ENCODE measurements at regions not wholly inside any gene's neighbourhood (a gene's known extent, or its start where the extent isn't known, plus 50 kb on each side); places are given as distances from the start of the nearest gene placed in this dataset.
"Not testable (repeated sequence)": the region's sequence is repeated elsewhere in the genome, so short reads cannot be mapped to it uniquely, and the experiment has no call there.

DNA sequence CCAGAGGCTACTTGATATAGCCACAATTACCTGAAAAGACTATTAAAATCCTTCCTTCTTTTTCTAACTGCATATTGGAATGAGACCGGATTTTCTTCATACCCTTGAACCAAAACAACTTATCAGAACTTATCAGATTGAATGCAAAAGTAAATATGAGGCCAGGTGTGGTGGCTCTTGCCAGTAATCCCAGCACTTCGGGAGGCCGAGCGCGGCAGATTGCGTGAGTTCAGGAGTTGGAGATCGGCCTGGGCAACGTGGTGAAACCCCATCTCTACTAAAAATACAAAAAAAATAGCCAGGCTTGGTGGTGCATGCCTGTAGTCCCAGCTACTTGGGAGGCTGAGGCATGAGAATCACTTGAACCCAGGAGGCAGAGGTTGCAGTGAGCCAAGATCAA, 72.8 kb upstream of the TOP1 start:
- not testable (repeated sequence) for H3K36me3 ChIP-seq (ENCODE audit: control insufficient read depth in 1 of 2, insufficient read depth in 2 of 2, low read depth in 1 of 2, low read length in 2 of 2); H3K9ac ChIP-seq (ENCODE audit: low read length); H4K8ac ChIP-seq (ENCODE audit: low read length); H2AFZ ChIP-seq (ENCODE audit: low read depth, low read length); H3K79me1 ChIP-seq (replicated peaks; ENCODE audit: low read length, poor library complexity, severe bottlenecking); H3K23ac ChIP-seq (ENCODE audit: low read length in 2 of 2); H3K4me1 ChIP-seq (ENCODE audit: control insufficient read depth, insufficient read depth, low read depth, low read length); H3K4me2 ChIP-seq (ENCODE audit: low read length, poor library complexity, severe bottlenecking); H3K18ac ChIP-seq (ENCODE audit: low read depth in 1 of 2, low read length in 2 of 2); H3K14ac ChIP-seq (ENCODE audit: low read length in 2 of 2); H3K4me3 ChIP-seq (ENCODE audit: insufficient read depth in 1 of 2, low read depth in 1 of 2, low read length in 2 of 2); H3K27ac ChIP-seq (ENCODE audit: low read length, poor library complexity, severe bottlenecking); H2AK5ac ChIP-seq (ENCODE audit: low read length, severe bottlenecking); H2BK5ac ChIP-seq (ENCODE audit: low read depth, low read length, poor library complexity, severe bottlenecking); H2BK120ac ChIP-seq (ENCODE audit: low read depth, low read length); H4K91ac ChIP-seq (ENCODE audit: low read length); H2BK12ac ChIP-seq (ENCODE audit: low read length in 2 of 2); H2BK15ac ChIP-seq (ENCODE audit: low read depth, poor library complexity, severe bottlenecking); H3K4ac ChIP-seq (ENCODE audit: low read depth in 1 of 2, low read length in 2 of 2); DNase-seq
- 92% methylated on average over 6 of the region's 8 CpGs for WGBS
- H3K27me3 ChIP-seq (ENCODE audit: control insufficient read depth in 1 of 2, insufficient read depth in 1 of 2, low read length in 2 of 2), result peaks cover 0 to 15% of the 10 kb centered on the region in 2 experiments
- H3K9me3 ChIP-seq (ENCODE audit: control insufficient read depth, low read length), result peaks cover 13% of the 10 kb centered on the region

GRCh38 chr20:40956542-40957264, 71.9 kb upstream of the TOP1 start:
- H2BK120ac ChIP-seq (ENCODE audit: low read depth, low read length), result no peak overlapping the region
- H3K14ac ChIP-seq (ENCODE audit: low read length in 2 of 2), result no peak overlapping the region
- no peak overlapping the region for H3K4ac ChIP-seq (ENCODE audit: low read depth in 1 of 2, low read length in 2 of 2)
- no peak overlapping the region for H3K4me2 ChIP-seq (ENCODE audit: low read length, poor library complexity, severe bottlenecking)
- H2AFZ ChIP-seq (ENCODE audit: low read depth, low read length), result no peak overlapping the region
- H3K36me3 ChIP-seq (ENCODE audit: control insufficient read depth in 1 of 2, insufficient read depth in 2 of 2, low read depth in 1 of 2, low read length in 2 of 2), result no peaks in the 10 kb centered on the region
- no peak overlapping the region for H2BK12ac ChIP-seq (ENCODE audit: low read length in 2 of 2)
- peaks cover 0 to 11% of the 10 kb centered on the region in 2 experiments for H3K27me3 ChIP-seq (ENCODE audit: control insufficient read depth in 1 of 2, insufficient read depth in 1 of 2, low read length in 2 of 2)
- no peak overlapping the region for H2BK5ac ChIP-seq (ENCODE audit: low read depth, low read length, poor library complexity, severe bottlenecking)
- H3K4me1 ChIP-seq (ENCODE audit: control insufficient read depth, insufficient read depth, low read depth, low read length), result peaks cover 1% of the 10 kb centered on the region
- H3K27ac ChIP-seq (ENCODE audit: low read length, poor library complexity, severe bottlenecking), result no peak overlapping the region
- WGBS, result 90% methylated on average over 14 of the region's 15 CpGs
- H3K9me3 ChIP-seq (ENCODE audit: control insufficient read depth, low read length), result peaks cover 13% of the 10 kb centered on the region
- no peak overlapping the region for H3K18ac ChIP-seq (ENCODE audit: low read depth in 1 of 2, low read length in 2 of 2)
- DNase-seq, result no peak
- H3K9ac ChIP-seq (ENCODE audit: low read length), result no peak overlapping the region
- H4K8ac ChIP-seq (ENCODE audit: low read length), result no peak overlapping the region
- H2AK5ac ChIP-seq (ENCODE audit: low read length, severe bottlenecking), result no peak overlapping the region
- H2BK15ac ChIP-seq (ENCODE audit: low read depth, poor library complexity, severe bottlenecking), result no peak overlapping the region
- H4K91ac ChIP-seq (ENCODE audit: low read length), result no peak overlapping the region
- no peak overlapping the region for H3K4me3 ChIP-seq (ENCODE audit: insufficient read depth in 1 of 2, low read depth in 1 of 2, low read length in 2 of 2)
- no peaks in the 10 kb centered on the region for H3K79me1 ChIP-seq (replicated peaks; ENCODE audit: low read length, poor library complexity, severe bottlenecking)
- no peak overlapping the region for H3K23ac ChIP-seq (ENCODE audit: low read length in 2 of 2)

DNA sequence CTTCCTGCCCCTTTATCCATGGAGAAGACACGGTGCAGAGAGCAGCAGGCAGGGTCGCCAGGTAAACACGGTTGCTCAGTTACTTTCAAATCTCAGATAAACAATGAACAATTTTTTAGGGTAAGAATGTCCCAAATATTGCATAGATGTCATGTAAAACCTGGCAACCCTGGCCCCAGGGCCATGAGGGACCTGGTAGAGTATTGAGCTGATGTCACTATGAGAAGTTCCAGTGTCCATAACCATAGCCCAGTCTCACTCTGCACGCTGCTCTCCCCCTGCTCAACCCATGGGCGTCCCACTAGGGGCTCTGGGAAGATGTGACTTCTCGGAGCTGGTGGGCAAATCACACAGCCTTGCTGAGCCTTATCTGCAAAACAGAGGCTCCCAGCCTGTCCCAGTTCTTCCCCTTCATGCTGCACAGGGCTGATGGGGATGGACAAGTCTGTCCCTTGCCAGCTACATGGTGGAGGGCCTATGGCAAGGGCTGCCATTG, 71.3 kb upstream of the TOP1 start:
- Histone ChIP-seq H4K8ac (ENCODE audit: low read length) (no peak overlapping the region), H2AK5ac (ENCODE audit: low read length, severe bottlenecking) (no peak overlapping the region), H3K14ac (ENCODE audit: low read length in 2 of 2) (no peak overlapping the region), H3K27me3 (ENCODE audit: control insufficient read depth in 1 of 2, insufficient read depth in 1 of 2, low read length in 2 of 2) (peaks cover 0 to 6% of the 10 kb centered on the region in 2 experiments), H2BK5ac (ENCODE audit: low read depth, low read length, poor library complexity, severe bottlenecking) (no peak overlapping the region), H2BK12ac (ENCODE audit: low read length in 2 of 2) (no peak overlapping the region), H3K23ac (ENCODE audit: low read length in 2 of 2) (no peak overlapping the region), H3K9me3 (ENCODE audit: control insufficient read depth, low read length) (peaks cover 13% of the 10 kb centered on the region), H3K4me2 (ENCODE audit: low read length, poor library complexity, severe bottlenecking) (no peak overlapping the region), H3K4ac (ENCODE audit: low read depth in 1 of 2, low read length in 2 of 2) (no peak overlapping the region), H2AFZ (ENCODE audit: low read depth, low read length) (no peak overlapping the region), H2BK15ac (ENCODE audit: low read depth, poor library complexity, severe bottlenecking) (no peak overlapping the region), H3K18ac (ENCODE audit: low read depth in 1 of 2, low read length in 2 of 2) (no peak overlapping the region), H3K9ac (ENCODE audit: low read length) (no peak overlapping the region), H3K4me1 (ENCODE audit: control insufficient read depth, insufficient read depth, low read depth, low read length) (no peaks in the 10 kb centered on the region), H3K27ac (ENCODE audit: low read length, poor library complexity, severe bottlenecking) (no peak overlapping the region), H3K4me3 (ENCODE audit: insufficient read depth in 1 of 2, low read depth in 1 of 2, low read length in 2 of 2) (no peak overlapping the region), H4K91ac (ENCODE audit: low read length) (no peak overlapping the region), H2BK120ac (ENCODE audit: low read depth, low read length) (no peak overlapping the region), H3K79me1 (replicated peaks; ENCODE audit: low read length, poor library complexity, severe bottlenecking) (no peaks in the 10 kb centered on the region), H3K36me3 (ENCODE audit: control insufficient read depth in 1 of 2, insufficient read depth in 2 of 2, low read depth in 1 of 2, low read length in 2 of 2) (no peaks in the 10 kb centered on the region)
- no peak for DNase-seq
- WGBS, result 89% methylated on average over 3 of the region's 6 CpGs

GRCh38 chr20:40958598-40958997, 70.0 kb upstream of the TOP1 start:
- Histone ChIP-seq H3K9me3 (ENCODE audit: control insufficient read depth, low read length) (peaks cover 13% of the 10 kb centered on the region), H3K4me2 (ENCODE audit: low read length, poor library complexity, severe bottlenecking) (no peak overlapping the region), H3K36me3 (ENCODE audit: control insufficient read depth in 1 of 2, insufficient read depth in 2 of 2, low read depth in 1 of 2, low read length in 2 of 2) (no peaks in the 10 kb centered on the region), H3K27me3 (ENCODE audit: control insufficient read depth in 1 of 2, insufficient read depth in 1 of 2, low read length in 2 of 2) (peaks cover 0 to 3% of the 10 kb centered on the region in 2 experiments), H3K23ac (ENCODE audit: low read length in 2 of 2) (no peak overlapping the region), H3K79me1 (replicated peaks; ENCODE audit: low read length, poor library complexity, severe bottlenecking) (no peaks in the 10 kb centered on the region), H3K4me1 (ENCODE audit: control insufficient read depth, insufficient read depth, low read depth, low read length) (peaks cover 4% of the 10 kb centered on the region), H3K27ac (ENCODE audit: low read length, poor library complexity, severe bottlenecking) (no peak overlapping the region), H3K14ac (ENCODE audit: low read length in 2 of 2) (no peak overlapping the region), H2AFZ (ENCODE audit: low read depth, low read length) (no peak overlapping the region), H4K8ac (ENCODE audit: low read length) (no peak overlapping the region), H3K9ac (ENCODE audit: low read length) (no peak overlapping the region), H3K18ac (ENCODE audit: low read depth in 1 of 2, low read length in 2 of 2) (no peak overlapping the region), H2AK5ac (ENCODE audit: low read length, severe bottlenecking) (no peak overlapping the region), H3K4me3 (ENCODE audit: insufficient read depth in 1 of 2, low read depth in 1 of 2, low read length in 2 of 2) (no peak overlapping the region), H4K91ac (ENCODE audit: low read length) (no peak overlapping the region), H2BK12ac (ENCODE audit: low read length in 2 of 2) (no peak overlapping the region), H2BK120ac (ENCODE audit: low read depth, low read length) (no peak overlapping the region), H2BK5ac (ENCODE audit: low read depth, low read length, poor library complexity, severe bottlenecking) (no peak overlapping the region), H3K4ac (ENCODE audit: low read depth in 1 of 2, low read length in 2 of 2) (no peak overlapping the region), H2BK15ac (ENCODE audit: low read depth, poor library complexity, severe bottlenecking) (no peak overlapping the region)
- 92% methylated on average over 3 of the region's 4 CpGs for WGBS
- no peak for DNase-seq

Data from mesenchymal stem cell (in vitro differentiated cells and primary cell).